Ovary (tissue), 7 donors: ENCODE measurements at regions not wholly inside any gene's neighbourhood (a gene's known extent, or its start where the extent isn't known, plus 50 kb on each side); places are given as distances from the start of the nearest gene placed in this dataset.
A peak's percentile ranks its signal among the peaks of the same experiment; 100 is the strongest.

Source experiments
- DNase-seq, 5 donors: peaks; one replicate each; pipeline ENCODE4 v3.0.0-alpha.2; 2019 to 2020
- H3K27ac ChIP-seq, 2 donors: fragments of 200-600 bp; one replicate each; pipeline versions ENCODE4 v1.5.1 to v1.8.0; 2019 to 2022
- H3K27me3 ChIP-seq: fragments of 200-600 bp; one replicate; pipeline ENCODE4 v1.8.0; 2022
- H3K36me3 ChIP-seq: fragments of 200-600 bp; sonication (generic); one replicate; pipeline ENCODE4 v1.5.1; 2019
- H3K4me1 ChIP-seq: one replicate; pipeline ENCODE4 v1.8.1; 2013; ENCODE audit warnings: mild to moderate bottlenecking, moderate library complexity; ENCODE audit not compliant: insufficient read depth
- H3K4me3 ChIP-seq: fragments of 200-600 bp; sonication (generic); one replicate; pipeline ENCODE4 v1.5.1; 2017
- H3K9me3 ChIP-seq, 2 donors: fragments of 200-600 bp in 1 of 2; sonication (generic) in 1 of 2; one replicate each; pipeline versions ENCODE4 v1.5.1 to v1.8.1; 2013 to 2019; ENCODE audit warnings: mild to moderate bottlenecking in 1 of 2, moderate library complexity in 1 of 2
- CTCF ChIP-seq, 3 donors: fragments of 450-650 bp in 2 of 3; fragments of 200-600 bp in 1 of 3; IDR thresholded peaks; one replicate each; pipeline versions ENCODE4 v1.5.1 to v1.8.0; 2016 to 2022; ENCODE audit warnings: antibody characterized with exemption in 3 of 3, mild to moderate bottlenecking in 1 of 3
- EP300 ChIP-seq: sonication (generic); formaldehyde crosslinking; IDR thresholded peaks from one replicate; pipeline ENCODE4 v1.6.1; 2017; ENCODE audit warnings: antibody characterized with exemption
- POLR2A ChIP-seq: fragments of 450-650 bp; IDR thresholded peaks from one replicate; pipeline ENCODE4 v1.6.1; 2017; ENCODE audit warnings: antibody characterized with exemption, mild to moderate bottlenecking, moderate library complexity
- WGBS, 3 donors: extraction: QIAGEN DNeasy Blood & Tissue Kit in 1 of 3; methylation state at CpG; one replicate each; pipeline versions ENCODE4 v1.1.5 to v1.1.7; 2013 to 2017; 5-methylcytosine and 5-hydroxymethylcytosine counted together
- intact Hi-C, 4 donors: fragments of 100-400 bp; cut with DNase I; formaldehyde crosslinking; loops; one replicate each; pipeline versions ENCODE4 v1.11.0 to v1.15.1; 2022 to 2023
- donor health status: DM: no; HTN: no; CAD: no; lungs with moderate emphysema.
- donor health status: DM: no; HTN: no; CAD: no.
- donor health status: Bipolar disorder and iron deficiency.
- donor health status: DM: no; HTN: no; CAD: no.
- donor health status: DM: yes; HTN: yes; CAD: no.

GRCh38 chr12:131617596-131618302, 93.1 kb upstream of the SFSWAP start:
- H3K27me3 ChIP-seq, result no peaks in the 10 kb centered on the region
- no peak overlapping the region for H3K27ac ChIP-seq
- no peaks in the 10 kb centered on the region for H3K36me3 ChIP-seq
- H3K4me1 ChIP-seq, result no peaks in the 10 kb centered on the region
- WGBS, 3 donors, result 58 to 72% (median 66%) methylated on average over 22 to 23 of the region's 23 CpGs
- H3K9me3 ChIP-seq, result no peaks in the 10 kb centered on the region
- no peak overlapping the region for H3K4me3 ChIP-seq
- no peak for DNase-seq
- no peak for TF ChIP-seq POLR2A
- no peak for TF ChIP-seq CTCF (IDR thresholded peaks at IDR 0.05)
- TF ChIP-seq EP300, result no peak
- intact Hi-C loops, result no loop called here

- Histone ChIP-seq H3K36me3 (no peaks in the 10 kb centered on the region), H3K27me3 (no peaks in the 10 kb centered on the region), H3K4me3 (no peak overlapping the region), H3K27ac (no peak overlapping the region), H3K4me1 (no peaks in the 10 kb centered on the region), H3K9me3 (no peaks in the 10 kb centered on the region)
- DNase-seq, result no peak
- 9 to 12% (median 10%) methylated on average over 13 to 14 of the region's 14 CpGs for WGBS, 3 donors
- TF ChIP-seq EP300 (no peak), CTCF (IDR thresholded peaks at IDR 0.05) (no peak), POLR2A (no peak)
- intact Hi-C loops, result no loop called here
Measured at GRCh38 chr12:131618303-131618658, 92.6 kb upstream of the SFSWAP start.

- H3K27ac ChIP-seq, result no peak overlapping the region
- no peak for DNase-seq
- WGBS, 3 donors, result 21 to 37% (median 23%) methylated on average over 6 of the region's 6 CpGs
- H3K4me3 ChIP-seq, result no peak overlapping the region
- TF ChIP-seq EP300 (no peak), CTCF (IDR thresholded peaks at IDR 0.05) (no peak), POLR2A (no peak)
- no peaks in the 10 kb centered on the region for H3K36me3 ChIP-seq
- no peaks in the 10 kb centered on the region for H3K9me3 ChIP-seq
- no peaks in the 10 kb centered on the region for H3K27me3 ChIP-seq
- intact Hi-C loops, result no loop called here
- no peaks in the 10 kb centered on the region for H3K4me1 ChIP-seq
Measured at GRCh38 chr12:131618701-131619100, 92.2 kb upstream of the SFSWAP start.

GRCh38 chr12:131619106-131619642, 91.7 kb upstream of the SFSWAP start:
- intact Hi-C loops, result no loop called here
- Histone ChIP-seq H3K4me1 (no peaks in the 10 kb centered on the region), H3K36me3 (no peaks in the 10 kb centered on the region), H3K4me3 (no peak overlapping the region), H3K27ac (no peak overlapping the region), H3K27me3 (no peaks in the 10 kb centered on the region), H3K9me3 (no peaks in the 10 kb centered on the region)
- peak in 1 of 5 donors; percentile 13 for DNase-seq
- WGBS, 3 donors, result 42 to 46% (median 42%) methylated on average over 12 of the region's 12 CpGs
- TF ChIP-seq CTCF (IDR thresholded peaks at IDR 0.05), result no peak
- no peak for TF ChIP-seq POLR2A
- no peak for TF ChIP-seq EP300
